WTC11 (cell line): ENCODE measurements at regions not wholly inside any gene's neighbourhood (a gene's known extent, or its start where the extent isn't known, plus 50 kb on each side); places are given as distances from the start of the nearest gene placed in this dataset.

Experiments used
- ATAC-seq: fragments of 200-7000 bp; cut with Tn5 transposase; 2 replicates; pipeline ENCODE4 v1.10.0; 2021; ENCODE audit warnings: mild to moderate bottlenecking, moderate library complexity
- CTCF ChIA-PET: fragments of 300-600 bp; sonication (Branson Sonifier 250); formaldehyde crosslinking; loops from one replicate; lab custom pipeline; 2021; ENCODE audit warnings: antibody characterized with exemption; lab: Charles Lee
- POLR2A ChIA-PET: fragments of 350-600 bp; sonication (Branson Sonifier 250); formaldehyde crosslinking; loops from one replicate; lab custom pipeline; 2021; ENCODE audit warnings: antibody characterized with exemption; lab: Charles Lee
- DNase-seq: peaks from one replicate; pipeline ENCODE4 v3.0.0; 2021; ENCODE audit warnings: low spot score
- H3K27ac Mint-ChIP-seq: 2 replicates; pipeline ENCODE4 v1.8.0; 2021; ENCODE audit warnings: mixed read lengths
- H3K27me3 Mint-ChIP-seq: 2 replicates; pipeline ENCODE4 v1.8.0; 2021; ENCODE audit warnings: low read depth, mild to moderate bottlenecking, moderate library complexity, mixed read lengths
- H3K36me3 Mint-ChIP-seq: 2 replicates; pipeline ENCODE4 v1.8.0; 2021; ENCODE audit warnings: mixed read lengths
- H3K4me1 Mint-ChIP-seq: 2 replicates; pipeline ENCODE4 v1.8.0; 2022; ENCODE audit warnings: mixed read lengths
- H3K4me3 Mint-ChIP-seq: 2 replicates; pipeline ENCODE4 v1.8.0; 2021; ENCODE audit warnings: mild to moderate bottlenecking, moderate library complexity, mixed read lengths
- H3K9me3 Mint-ChIP-seq: 2 replicates; pipeline ENCODE4 v1.8.0; 2021; ENCODE audit warnings: mixed read lengths
- ATF1 ChIP-seq: sonication (generic); formaldehyde crosslinking; IDR thresholded peaks from 2 replicates; pipeline ENCODE4 v1.8.1; 2023; ENCODE audit warnings: mild to moderate bottlenecking, moderate library complexity, missing genetic modification reagents
- CREB1 ChIP-seq: sonication (generic); formaldehyde crosslinking; IDR thresholded peaks from 2 replicates; pipeline ENCODE4 v1.8.0; 2023; ENCODE audit warnings: mild to moderate bottlenecking, missing genetic modification reagents
- CREM ChIP-seq: sonication (generic); formaldehyde crosslinking; IDR thresholded peaks from 2 replicates; pipeline ENCODE4 v1.8.1; 2022; ENCODE audit warnings: mild to moderate bottlenecking, missing genetic modification reagents, moderate library complexity
- HMGA2 ChIP-seq: fragments of 250-450 bp; sonication (Bioruptor Pico); IDR thresholded peaks from 2 replicates; pipeline ENCODE4 v1.4.0; 2021; ENCODE audit warnings: mild to moderate bottlenecking, moderate library complexity
- IRF2 ChIP-seq: sonication (generic); formaldehyde crosslinking; IDR thresholded peaks from 2 replicates; pipeline ENCODE4 v1.8.0; 2022; ENCODE audit warnings: low read depth, missing genetic modification reagents, borderline replicate concordance
- KAT7 ChIP-seq: sonication (generic); formaldehyde crosslinking; IDR thresholded peaks from 2 replicates; pipeline ENCODE4 v1.8.1; 2023; ENCODE audit warnings: missing genetic modification reagents, mild to moderate bottlenecking, borderline replicate concordance
- MXD4 ChIP-seq: fragments of 250-450 bp; sonication (Bioruptor Pico); IDR thresholded peaks from 2 replicates; pipeline ENCODE4 v1.8.0; 2021; ENCODE audit warnings: mild to moderate bottlenecking, moderate library complexity, borderline replicate concordance
- NFYB ChIP-seq: sonication (generic); formaldehyde crosslinking; conservative IDR thresholded peaks from 2 replicates; pipeline ENCODE4 v1.8.0; 2022; ENCODE audit warnings: low read depth, missing genetic modification reagents
- PRRX2 ChIP-seq: fragments of 250-450 bp; sonication (Bioruptor Pico); IDR thresholded peaks from 2 replicates; pipeline ENCODE4 v1.8.0; 2021; ENCODE audit warnings: mild to moderate bottlenecking
- SMAD4 ChIP-seq: sonication (generic); formaldehyde crosslinking; IDR thresholded peaks from 2 replicates; pipeline ENCODE4 v1.8.0; 2022; ENCODE audit warnings: mild to moderate bottlenecking, missing genetic modification reagents
- SP1 ChIP-seq: sonication (generic); formaldehyde crosslinking; conservative IDR thresholded peaks from 2 replicates; pipeline ENCODE4 v1.8.1; 2022; ENCODE audit warnings: missing genetic modification reagents
- TP53 ChIP-seq: sonication (generic); formaldehyde crosslinking; IDR thresholded peaks from 2 replicates; pipeline ENCODE4 v1.8.1; 2023; ENCODE audit warnings: mild to moderate bottlenecking, missing genetic modification reagents
- ZNF317 ChIP-seq: sonication (generic); formaldehyde crosslinking; IDR thresholded peaks from 2 replicates; pipeline ENCODE4 v1.8.1; 2023; ENCODE audit warnings: low read depth, mild to moderate bottlenecking, moderate library complexity, missing genetic modification reagents, borderline replicate concordance
- ZNF396 ChIP-seq: fragments of 250-450 bp; sonication (Bioruptor Pico); IDR thresholded peaks from 2 replicates; pipeline ENCODE4 v1.8.0; 2021; ENCODE audit warnings: mild to moderate bottlenecking, moderate library complexity, borderline replicate concordance
- ZNF423 ChIP-seq: fragments of 250-450 bp; sonication (Bioruptor Pico); IDR thresholded peaks from 2 replicates; pipeline ENCODE4 v2.1.2; 2022; ENCODE audit warnings: mild to moderate bottlenecking, moderate library complexity
- TF ChIP-seq, protein P1 (sequence below): sonication (generic); formaldehyde crosslinking; IDR thresholded peaks from 2 replicates; pipeline ENCODE4 v1.8.1; 2022; ENCODE audit warnings: low read depth, missing genetic modification reagents, borderline replicate concordance
- TF ChIP-seq, protein P2 (sequence below): fragments of 250-450 bp; sonication (Bioruptor Pico); conservative IDR thresholded peaks from 2 replicates; pipeline ENCODE4 v1.9.0; 2021; ENCODE audit warnings: mild to moderate bottlenecking
- TF ChIP-seq, protein P3 (sequence below): fragments of 250-450 bp; sonication (Bioruptor Pico); IDR thresholded peaks from 2 replicates; pipeline ENCODE4 v1.8.0; 2021; ENCODE audit warnings: mild to moderate bottlenecking
- TF ChIP-seq, protein P4 (sequence below): sonication (generic); formaldehyde crosslinking; IDR thresholded peaks from 2 replicates; pipeline ENCODE4 v1.8.0; 2023; ENCODE audit warnings: missing genetic modification reagents, mild to moderate bottlenecking, borderline replicate concordance
- TF ChIP-seq, protein P5 (sequence below): sonication (generic); formaldehyde crosslinking; IDR thresholded peaks from 2 replicates; pipeline ENCODE4 v1.8.1; 2023; ENCODE audit warnings: mild to moderate bottlenecking, missing genetic modification reagents
- TF ChIP-seq, protein P6 (sequence below): fragments of 200-600 bp; IDR thresholded peaks from 2 replicates; pipeline ENCODE4 v1.8.0; 2022; ENCODE audit warnings: antibody characterized with exemption
- TF ChIP-seq, protein P7 (sequence below): sonication (generic); formaldehyde crosslinking; conservative IDR thresholded peaks from 2 replicates; pipeline ENCODE4 v1.8.1; 2022; ENCODE audit warnings: mild to moderate bottlenecking, missing genetic modification reagents

DNA sequence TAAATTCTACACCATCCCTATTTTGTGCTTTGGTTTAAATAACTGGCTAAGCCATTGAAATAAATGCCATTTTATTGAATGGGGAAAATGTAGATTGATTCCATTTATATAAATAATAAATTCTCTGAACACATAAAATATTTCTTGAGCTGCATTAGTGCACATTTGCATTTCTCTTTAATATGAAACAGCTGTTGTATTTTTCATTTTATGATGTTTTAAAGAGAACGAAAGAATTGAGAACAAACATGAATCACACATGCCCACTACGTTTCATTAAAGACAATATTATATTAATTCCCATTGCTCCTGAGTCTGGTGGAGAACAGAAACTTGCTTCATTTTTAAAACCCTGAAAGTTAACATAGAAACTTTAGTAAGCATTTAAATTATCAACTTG lies 235.7 kb upstream of the CFAP20DC start (continued):
- TF ChIP-seq, protein P1, sequence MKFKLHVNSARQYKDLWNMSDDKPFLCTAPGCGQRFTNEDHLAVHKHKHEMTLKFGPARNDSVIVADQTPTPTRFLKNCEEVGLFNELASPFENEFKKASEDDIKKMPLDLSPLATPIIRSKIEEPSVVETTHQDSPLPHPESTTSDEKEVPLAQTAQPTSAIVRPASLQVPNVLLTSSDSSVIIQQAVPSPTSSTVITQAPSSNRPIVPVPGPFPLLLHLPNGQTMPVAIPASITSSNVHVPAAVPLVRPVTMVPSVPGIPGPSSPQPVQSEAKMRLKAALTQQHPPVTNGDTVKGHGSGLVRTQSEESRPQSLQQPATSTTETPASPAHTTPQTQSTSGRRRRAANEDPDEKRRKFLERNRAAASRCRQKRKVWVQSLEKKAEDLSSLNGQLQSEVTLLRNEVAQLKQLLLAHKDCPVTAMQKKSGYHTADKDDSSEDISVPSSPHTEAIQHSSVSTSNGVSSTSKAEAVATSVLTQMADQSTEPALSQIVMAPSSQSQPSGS, result no peak
- TF ChIP-seq PRRX2 (CRISPR knock-in tag) (no peak), TP53 (no peak), CREM (CRISPR knock-in tag) (no peak)
- TF ChIP-seq, protein P2, sequence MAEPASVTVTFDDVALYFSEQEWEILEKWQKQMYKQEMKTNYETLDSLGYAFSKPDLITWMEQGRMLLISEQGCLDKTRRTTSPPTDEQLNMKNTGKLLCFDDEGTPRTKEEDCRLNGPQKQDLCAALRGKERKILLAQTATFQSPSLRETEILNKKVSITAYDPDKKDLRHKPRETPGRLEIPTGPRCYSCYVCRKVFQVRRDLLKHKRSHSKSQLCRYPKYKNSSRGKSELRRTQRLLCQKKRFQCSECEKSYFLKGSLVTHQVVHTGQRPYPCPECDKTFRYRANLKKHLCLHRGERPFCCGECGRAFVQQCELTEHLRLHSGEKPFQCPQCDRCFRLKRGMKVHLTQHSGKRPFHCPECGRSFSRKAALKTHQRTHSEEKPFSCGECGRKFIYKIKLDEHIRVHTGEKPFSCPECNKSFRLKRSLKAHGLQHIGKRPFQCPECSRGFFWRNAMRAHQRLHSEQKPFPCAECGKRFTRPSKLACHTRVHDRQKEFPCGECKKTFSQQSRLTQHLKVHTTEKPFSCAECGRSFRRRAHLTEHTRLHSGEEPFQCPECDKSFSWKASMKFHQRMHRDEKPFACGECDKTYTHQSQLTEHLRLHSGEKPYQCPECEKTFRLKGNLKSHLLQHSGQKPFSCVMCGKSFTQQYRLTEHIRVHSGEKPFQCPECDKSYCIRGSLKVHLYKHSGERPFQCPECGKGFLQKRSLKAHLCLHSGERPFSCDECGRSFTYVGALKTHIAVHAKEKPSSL (CRISPR knock-in tag), result no peak

DNA sequence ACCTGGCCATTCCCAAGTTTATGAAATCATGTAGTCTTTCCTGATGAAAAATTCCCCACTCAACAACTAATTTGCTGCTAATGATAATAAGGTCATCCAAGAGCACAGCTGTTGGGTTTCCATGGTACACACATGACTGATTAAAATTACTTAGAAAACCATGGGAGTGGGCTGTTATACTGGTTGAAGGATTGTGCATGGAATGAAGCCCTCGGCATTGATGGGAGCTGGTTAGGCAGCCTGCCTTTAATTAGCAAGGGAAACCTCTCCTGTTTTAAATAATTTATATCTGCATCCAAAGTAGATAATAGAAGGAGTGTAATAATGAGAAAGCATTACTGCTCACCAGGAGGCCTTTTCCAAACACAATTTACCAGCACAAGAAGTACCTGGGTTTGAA lies 235.1 kb upstream of the CFAP20DC start:
- TF ChIP-seq, protein P3, sequence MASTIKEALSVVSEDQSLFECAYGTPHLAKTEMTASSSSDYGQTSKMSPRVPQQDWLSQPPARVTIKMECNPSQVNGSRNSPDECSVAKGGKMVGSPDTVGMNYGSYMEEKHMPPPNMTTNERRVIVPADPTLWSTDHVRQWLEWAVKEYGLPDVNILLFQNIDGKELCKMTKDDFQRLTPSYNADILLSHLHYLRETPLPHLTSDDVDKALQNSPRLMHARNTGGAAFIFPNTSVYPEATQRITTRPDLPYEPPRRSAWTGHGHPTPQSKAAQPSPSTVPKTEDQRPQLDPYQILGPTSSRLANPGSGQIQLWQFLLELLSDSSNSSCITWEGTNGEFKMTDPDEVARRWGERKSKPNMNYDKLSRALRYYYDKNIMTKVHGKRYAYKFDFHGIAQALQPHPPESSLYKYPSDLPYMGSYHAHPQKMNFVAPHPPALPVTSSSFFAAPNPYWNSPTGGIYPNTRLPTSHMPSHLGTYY (CRISPR knock-in tag), result no peak
- TF ChIP-seq KAT7 (CRISPR knock-in tag) (no peak), IRF2 (no peak), NFYB (CRISPR knock-in tag) (no peak), ATF1 (CRISPR knock-in tag) (no peak), HMGA2 (CRISPR knock-in tag) (no peak), MXD4 (CRISPR knock-in tag) (no peak)
- TF ChIP-seq, protein P4, sequence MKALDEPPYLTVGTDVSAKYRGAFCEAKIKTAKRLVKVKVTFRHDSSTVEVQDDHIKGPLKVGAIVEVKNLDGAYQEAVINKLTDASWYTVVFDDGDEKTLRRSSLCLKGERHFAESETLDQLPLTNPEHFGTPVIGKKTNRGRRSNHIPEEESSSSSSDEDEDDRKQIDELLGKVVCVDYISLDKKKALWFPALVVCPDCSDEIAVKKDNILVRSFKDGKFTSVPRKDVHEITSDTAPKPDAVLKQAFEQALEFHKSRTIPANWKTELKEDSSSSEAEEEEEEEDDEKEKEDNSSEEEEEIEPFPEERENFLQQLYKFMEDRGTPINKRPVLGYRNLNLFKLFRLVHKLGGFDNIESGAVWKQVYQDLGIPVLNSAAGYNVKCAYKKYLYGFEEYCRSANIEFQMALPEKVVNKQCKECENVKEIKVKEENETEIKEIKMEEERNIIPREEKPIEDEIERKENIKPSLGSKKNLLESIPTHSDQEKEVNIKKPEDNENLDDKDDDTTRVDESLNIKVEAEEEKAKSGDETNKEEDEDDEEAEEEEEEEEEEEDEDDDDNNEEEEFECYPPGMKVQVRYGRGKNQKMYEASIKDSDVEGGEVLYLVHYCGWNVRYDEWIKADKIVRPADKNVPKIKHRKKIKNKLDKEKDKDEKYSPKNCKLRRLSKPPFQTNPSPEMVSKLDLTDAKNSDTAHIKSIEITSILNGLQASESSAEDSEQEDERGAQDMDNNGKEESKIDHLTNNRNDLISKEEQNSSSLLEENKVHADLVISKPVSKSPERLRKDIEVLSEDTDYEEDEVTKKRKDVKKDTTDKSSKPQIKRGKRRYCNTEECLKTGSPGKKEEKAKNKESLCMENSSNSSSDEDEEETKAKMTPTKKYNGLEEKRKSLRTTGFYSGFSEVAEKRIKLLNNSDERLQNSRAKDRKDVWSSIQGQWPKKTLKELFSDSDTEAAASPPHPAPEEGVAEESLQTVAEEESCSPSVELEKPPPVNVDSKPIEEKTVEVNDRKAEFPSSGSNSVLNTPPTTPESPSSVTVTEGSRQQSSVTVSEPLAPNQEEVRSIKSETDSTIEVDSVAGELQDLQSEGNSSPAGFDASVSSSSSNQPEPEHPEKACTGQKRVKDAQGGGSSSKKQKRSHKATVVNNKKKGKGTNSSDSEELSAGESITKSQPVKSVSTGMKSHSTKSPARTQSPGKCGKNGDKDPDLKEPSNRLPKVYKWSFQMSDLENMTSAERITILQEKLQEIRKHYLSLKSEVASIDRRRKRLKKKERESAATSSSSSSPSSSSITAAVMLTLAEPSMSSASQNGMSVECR (CRISPR knock-in tag), result no peak
- TF ChIP-seq, all 79 proteins: peak for 0
- Mint-ChIP-seq H3K4me1 (no peaks in the 10 kb centered on the region), H3K27me3 (no peaks in the 10 kb centered on the region), H3K4me3 (no peak overlapping the region), H3K9me3 (no peaks in the 10 kb centered on the region), H3K36me3 (no peaks in the 10 kb centered on the region), H3K27ac (no peak overlapping the region)
- ChIA-PET POLR2A (no interaction called here), CTCF (no interaction called here)
- DNase-seq, result no peak
- no peak for ATAC-seq

DNA sequence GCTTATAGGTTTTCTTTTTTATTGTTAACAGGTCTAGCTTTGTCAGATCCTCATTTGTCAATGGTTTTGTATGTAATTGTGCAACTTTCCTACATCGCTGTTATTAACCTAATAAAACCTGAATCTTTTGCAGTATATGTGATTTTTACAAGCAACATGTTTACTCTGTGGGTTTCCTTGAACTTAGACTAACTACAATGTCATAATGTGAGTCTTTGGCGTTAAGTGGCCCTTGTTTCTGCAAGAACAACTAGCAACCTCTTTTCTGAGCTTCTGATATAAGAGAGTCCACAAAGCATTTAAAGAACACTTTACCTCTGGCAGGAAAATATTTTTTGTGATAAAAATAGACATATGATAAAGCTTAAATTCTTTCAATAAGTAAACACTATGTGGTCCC lies 230.3 kb upstream of the CFAP20DC start:
- no peaks in the 10 kb centered on the region for H3K9me3 Mint-ChIP-seq
- no peaks in the 10 kb centered on the region for H3K27me3 Mint-ChIP-seq
- CTCF ChIA-PET, result no interaction called here
- H3K4me1 Mint-ChIP-seq, result 0 out of 2 replicates have a peak, but pooled peaks cover 4% of the 10 kb centered on the region
- no peak overlapping the region for H3K4me3 Mint-ChIP-seq
- H3K27ac Mint-ChIP-seq, result no peak overlapping the region
- DNase-seq, result no peak
- POLR2A ChIA-PET, result no interaction called here
- TF ChIP-seq MXD4 (CRISPR knock-in tag), result no peak
- TF ChIP-seq, protein P5, sequence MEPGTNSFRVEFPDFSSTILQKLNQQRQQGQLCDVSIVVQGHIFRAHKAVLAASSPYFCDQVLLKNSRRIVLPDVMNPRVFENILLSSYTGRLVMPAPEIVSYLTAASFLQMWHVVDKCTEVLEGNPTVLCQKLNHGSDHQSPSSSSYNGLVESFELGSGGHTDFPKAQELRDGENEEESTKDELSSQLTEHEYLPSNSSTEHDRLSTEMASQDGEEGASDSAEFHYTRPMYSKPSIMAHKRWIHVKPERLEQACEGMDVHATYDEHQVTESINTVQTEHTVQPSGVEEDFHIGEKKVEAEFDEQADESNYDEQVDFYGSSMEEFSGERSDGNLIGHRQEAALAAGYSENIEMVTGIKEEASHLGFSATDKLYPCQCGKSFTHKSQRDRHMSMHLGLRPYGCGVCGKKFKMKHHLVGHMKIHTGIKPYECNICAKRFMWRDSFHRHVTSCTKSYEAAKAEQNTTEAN (CRISPR knock-in tag), result no peak
- TF ChIP-seq CREB1 (CRISPR knock-in tag), result no peak
- TF ChIP-seq SP1, result no peak
- TF ChIP-seq ZNF423, result no peak
- TF ChIP-seq PRRX2 (CRISPR knock-in tag), result no peak
- TF ChIP-seq, protein P6, sequence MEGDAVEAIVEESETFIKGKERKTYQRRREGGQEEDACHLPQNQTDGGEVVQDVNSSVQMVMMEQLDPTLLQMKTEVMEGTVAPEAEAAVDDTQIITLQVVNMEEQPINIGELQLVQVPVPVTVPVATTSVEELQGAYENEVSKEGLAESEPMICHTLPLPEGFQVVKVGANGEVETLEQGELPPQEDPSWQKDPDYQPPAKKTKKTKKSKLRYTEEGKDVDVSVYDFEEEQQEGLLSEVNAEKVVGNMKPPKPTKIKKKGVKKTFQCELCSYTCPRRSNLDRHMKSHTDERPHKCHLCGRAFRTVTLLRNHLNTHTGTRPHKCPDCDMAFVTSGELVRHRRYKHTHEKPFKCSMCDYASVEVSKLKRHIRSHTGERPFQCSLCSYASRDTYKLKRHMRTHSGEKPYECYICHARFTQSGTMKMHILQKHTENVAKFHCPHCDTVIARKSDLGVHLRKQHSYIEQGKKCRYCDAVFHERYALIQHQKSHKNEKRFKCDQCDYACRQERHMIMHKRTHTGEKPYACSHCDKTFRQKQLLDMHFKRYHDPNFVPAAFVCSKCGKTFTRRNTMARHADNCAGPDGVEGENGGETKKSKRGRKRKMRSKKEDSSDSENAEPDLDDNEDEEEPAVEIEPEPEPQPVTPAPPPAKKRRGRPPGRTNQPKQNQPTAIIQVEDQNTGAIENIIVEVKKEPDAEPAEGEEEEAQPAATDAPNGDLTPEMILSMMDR, result no peak
- no peak for TF ChIP-seq SMAD4 (CRISPR knock-in tag)
- no peak for TF ChIP-seq ZNF396 (CRISPR knock-in tag)
- no peak for TF ChIP-seq ZNF317 (CRISPR knock-in tag)
- TF ChIP-seq, protein P7, sequence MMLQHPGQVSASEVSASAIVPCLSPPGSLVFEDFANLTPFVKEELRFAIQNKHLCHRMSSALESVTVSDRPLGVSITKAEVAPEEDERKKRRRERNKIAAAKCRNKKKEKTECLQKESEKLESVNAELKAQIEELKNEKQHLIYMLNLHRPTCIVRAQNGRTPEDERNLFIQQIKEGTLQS, result no peak
- ATAC-seq, result no peak
- H3K36me3 Mint-ChIP-seq, result no peaks in the 10 kb centered on the region
